NCI-H128 (cell line): ENCODE measurements at regions not wholly inside any gene's neighbourhood (a gene's known extent, or its start where the extent isn't known, plus 50 kb on each side); places are given as distances from the start of the nearest gene placed in this dataset.

Source experiments
- DNase-seq: peaks from one replicate; lab custom pipeline; 2025; ENCODE audit not compliant: unreplicated experiment; lab: John Stamatoyannopoulos, UW

DNA sequence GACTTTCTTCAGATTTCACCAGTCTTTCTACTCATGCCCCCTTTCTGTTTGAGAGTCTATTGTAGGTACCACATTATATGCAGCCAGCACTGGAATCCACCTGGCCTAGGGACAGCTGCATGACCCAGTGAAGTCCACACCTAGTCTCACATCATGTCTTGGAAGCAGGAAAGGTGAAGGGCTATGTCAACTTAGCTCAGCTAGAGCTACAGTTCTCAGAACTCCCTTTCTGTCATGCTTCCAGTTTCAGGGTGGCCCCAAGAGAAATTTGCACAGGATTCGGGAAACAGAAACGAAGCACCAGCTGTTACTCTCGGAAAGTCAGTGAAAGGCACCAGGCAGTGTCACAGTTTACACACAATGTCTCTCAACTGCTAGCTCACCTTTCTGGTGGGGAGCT is 51.6 kb upstream of the NLRP1 start:
- no peak for DNase-seq

DNA sequence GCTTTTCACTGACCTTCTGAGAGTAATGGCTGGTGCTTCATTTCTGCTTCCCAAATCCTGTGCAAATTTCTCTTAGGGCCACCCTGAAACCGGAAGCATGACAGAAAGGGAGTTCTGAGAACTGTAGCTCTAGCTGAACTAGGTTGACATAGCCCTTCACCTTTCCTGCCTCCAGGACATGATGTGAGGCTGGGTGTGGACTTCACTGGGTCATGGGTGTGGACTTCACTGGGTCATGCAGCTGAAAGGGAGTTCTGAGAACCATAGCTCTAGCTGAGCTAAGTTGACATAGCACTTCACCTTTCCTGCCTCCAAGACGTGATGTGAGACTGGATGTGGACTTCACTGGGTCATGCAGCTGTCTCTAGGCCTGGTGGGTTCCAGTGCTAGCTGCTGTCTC is 54.3 kb upstream of the NLRP1 start:
- no peak for DNase-seq

DNA sequence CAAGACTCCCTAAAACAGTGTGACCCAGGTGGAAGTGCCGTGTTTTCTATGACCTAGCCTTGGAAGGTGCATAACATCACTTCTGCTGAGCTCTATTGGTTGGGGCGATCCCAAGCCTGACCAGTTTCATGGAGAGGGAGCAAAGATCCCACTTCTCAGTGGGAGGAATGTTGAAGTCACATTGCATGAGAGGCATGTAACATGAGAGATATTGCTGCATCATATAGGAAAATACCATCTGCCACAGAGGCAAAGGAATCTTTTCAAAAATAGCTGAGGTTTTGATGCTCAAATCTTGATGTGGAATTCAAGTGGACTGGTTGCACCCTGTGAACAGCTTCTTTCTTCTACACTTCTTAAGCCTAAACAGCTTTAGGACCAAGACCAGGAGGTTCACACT is 56.4 kb upstream of the NLRP1 start:
- DNase-seq, result no peak

DNA sequence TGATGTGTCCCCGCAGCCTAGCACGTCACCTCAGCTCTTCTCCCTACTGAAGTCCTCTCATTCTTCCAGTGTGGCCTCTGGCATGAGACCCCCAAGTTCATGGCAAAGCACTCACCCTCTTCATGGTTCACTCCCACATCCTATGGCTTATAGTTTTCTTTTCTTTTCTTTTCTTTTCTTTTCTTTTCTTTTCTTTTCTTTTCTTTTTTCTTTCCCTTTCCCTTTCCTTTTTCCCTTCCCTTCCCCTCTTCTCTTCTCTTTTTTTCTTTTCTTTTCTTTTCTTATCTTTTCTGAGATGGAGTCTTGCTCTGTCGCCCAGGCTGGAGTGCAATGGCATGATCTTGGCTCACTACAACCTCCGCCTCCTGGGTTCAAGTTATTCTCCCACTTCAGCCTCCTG is 58.4 kb upstream of the NLRP1 start:
- no peak for DNase-seq

DNA sequence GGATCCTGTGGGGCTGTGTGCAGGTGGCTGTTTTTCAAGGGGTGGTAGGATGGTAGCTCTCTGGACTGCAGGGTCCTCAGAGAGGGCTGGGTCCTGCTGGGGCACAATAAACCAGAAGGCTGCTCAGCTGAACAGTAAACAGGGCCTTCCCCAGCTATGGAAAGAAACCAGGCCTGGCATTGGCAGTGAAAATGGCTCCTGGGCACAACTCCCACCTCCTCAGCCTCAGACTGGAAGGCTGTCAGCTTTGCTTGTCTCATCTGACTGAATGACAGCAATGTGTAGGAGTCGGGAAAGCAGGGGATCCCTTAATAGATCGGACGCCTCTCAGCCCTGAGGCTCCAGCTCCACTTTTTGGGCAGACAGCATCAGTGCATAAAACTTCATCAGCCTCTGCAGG is 59.8 kb upstream of the NLRP1 start:
- no peak for DNase-seq

DNA sequence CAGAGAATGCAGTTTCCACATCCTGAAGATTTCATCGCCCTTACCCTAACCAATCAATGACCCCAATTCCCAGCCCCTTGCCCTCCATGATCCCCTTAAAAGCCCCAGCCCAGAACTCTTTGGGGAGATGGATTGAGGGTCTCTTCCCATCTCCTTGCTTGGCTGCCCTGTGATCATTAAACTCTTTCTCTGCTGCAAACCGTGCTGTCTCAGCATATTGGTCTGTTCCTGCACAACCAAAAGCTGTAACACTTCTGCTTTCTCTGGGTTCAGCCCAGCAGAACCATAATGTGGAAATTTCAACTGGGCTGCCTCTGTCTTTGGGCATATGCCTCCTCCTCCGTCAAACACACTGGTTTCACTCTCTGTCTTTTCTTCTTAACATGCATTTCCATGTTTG is 67.0 kb upstream of the NLRP1 start:
- DNase-seq, result no peak

DNA sequence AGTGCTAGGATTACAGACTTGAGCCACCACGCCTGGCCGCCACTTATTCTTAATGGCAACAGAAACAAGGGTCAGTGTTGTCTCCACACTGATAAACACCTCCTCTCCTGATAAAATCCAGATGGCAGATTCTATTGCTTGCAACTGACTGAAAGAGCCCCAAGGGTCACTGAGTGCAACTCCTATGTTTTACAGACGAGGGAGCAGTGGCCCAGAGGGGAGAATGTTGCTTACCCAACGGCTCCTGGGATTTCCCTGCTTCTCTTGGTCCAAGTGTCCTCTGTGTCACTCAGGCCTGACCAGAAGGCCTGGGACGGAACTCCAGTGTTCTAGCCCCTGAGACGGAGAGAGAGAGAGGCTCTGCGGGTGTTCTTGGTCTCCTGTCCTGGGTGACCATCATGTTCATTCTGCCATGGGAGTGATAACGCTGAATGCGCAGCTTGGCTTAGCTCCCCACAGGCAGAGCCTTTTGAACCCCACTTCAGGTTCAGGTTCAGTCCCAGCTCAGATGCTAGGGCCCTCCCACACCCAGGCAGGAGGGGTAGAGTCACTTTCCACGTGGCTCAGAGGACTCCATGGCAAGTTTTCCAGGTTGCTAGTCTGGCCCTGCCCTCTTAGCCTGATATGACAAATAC is 77.3 kb upstream of the NLRP1 start:
- no peak for DNase-seq

DNA sequence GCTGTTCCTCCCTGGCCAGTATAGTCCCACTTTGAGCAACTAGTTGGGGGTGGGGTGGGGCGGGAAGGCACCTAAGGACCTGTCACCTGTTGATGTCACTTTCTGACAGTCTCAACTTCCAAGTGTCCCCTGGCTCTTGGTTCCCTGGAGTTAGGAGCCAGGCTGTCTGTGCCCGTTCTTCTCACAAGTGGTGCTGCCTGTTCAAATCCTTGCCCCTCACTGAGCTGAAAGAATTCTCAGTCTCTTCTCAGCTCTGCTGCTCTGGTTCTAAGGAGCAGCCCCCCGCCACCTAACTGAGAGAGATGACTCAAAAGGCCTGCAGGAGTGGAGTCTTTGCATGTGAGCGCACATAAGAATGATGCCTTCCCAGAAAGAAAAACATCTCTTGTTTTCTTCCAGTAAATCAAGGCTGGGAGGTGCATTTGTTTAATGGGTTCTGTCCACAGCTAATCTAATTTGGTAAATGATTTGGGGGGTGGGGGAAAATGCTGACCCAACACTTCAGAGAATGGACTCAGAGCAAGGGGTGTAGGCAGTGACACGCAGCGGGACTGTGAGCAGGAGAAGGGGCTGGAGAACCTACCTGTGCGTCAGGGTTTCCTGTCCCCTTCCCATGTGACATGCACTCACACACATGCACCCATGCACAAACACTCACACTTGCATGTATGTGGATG is 78.2 kb upstream of the NLRP1 start:
- DNase-seq, result no peak

DNA sequence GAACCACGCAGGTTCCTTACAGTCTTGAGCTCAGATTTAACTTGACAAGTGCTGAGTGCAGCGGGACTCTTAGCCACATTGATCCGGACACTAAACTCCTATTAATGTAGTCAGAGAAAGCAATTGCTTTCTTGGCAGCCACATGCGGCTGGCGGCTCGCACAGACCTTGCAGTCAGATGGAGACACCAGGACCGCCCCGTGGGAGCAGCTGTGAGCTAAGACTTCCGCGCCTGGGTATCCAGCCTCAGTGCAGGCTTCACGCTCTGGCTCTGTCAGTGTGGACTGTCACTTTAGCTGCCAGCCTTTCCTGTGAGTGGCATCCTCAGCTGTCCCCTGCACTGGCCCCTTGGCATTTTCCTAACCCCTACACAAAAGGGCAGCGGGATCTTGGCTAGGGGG is 80.9 kb upstream of the NLRP1 start:
- no peak for DNase-seq

DNA sequence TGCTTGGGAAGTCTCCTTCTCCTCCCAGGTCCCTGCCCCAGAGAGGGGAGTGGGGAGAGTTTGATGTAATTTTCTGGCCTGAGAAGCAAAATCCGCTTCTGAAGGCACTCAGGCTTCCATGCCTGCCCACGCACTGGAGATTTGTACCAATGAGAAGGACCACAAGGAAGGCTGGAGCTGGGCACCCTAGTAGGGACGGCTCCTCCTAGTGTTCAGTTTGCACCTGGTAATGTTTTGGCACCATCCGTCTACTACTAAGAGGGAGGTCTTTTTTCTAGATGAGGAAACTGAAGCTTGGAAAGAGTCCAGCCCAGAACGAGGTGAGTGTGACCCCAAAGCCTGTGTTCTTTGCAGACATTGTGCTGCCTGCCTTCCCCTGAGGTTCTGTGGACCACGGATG is 83.6 kb upstream of the NLRP1 start:
- no peak for DNase-seq

DNA sequence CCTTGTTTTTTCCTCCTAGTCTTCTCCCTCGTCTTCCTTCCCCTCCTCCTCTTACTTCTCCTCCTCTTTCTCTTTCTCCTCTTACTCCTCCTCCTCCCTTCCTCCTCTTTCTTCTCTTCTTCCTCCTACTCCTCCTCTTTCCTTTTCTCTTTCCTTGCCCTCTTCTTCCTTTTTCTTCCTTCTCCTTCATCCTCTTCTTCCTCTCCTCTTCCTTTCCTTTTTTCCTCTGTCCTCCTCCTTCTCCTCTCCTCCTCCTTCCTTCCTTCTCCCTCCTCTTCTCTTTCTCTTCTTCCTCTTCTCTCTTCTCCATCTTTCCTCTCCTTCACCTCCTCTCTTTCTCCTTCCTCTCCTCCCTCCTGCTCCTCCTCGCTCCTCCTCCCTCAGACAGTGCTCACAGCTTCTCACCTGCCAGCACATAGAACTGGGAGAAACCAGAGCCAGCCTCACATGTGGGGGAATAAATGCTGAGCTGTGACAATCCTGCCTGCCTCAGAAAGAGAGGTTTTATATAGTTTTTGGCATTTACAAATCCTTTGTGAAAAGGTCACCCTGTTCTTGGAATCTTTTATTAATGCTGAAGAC is 84.3 kb upstream of the NLRP1 start:
- no peak for DNase-seq

DNA sequence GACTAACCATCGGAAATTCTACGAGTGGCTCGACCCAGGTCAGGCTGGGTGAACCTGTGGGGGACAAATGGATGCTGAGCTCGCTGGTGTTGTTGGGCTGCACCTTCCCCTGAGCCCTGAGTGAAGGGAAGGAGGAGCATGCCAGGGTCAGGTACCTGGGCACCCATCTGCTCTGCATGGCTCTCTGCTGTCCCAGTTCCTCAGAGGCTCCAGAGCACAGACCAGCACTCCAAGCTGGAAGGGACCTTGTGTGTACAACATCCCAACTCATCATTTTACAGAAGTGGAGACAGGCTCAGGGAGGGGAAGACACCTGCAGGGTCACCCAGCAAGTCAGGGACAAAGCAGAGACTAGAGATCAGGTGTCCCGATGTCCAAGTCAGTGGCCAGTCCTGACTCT is 84.9 kb upstream of the NLRP1 start:
- DNase-seq, result no peak

DNA sequence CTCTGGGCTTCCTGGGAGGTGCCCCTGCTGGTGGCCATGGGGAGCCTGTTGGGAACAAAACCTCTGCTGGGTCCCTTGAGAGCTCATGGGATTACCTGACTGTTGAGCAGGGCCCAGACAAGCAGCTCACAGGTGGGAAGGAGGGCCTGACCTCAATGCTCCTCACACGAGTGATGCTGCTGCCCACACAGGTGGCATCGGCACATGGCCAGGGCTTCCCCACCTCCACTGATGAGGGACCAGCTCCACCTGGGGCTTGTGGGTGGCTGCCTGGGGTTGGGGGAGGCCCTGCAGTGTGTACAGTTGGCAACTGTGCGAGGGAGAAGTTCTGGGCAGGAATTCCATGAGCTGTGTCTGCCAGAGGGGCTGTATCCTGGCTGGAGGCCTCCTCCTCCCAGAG is 87.8 kb upstream of the NLRP1 start:
- no peak for DNase-seq

DNA sequence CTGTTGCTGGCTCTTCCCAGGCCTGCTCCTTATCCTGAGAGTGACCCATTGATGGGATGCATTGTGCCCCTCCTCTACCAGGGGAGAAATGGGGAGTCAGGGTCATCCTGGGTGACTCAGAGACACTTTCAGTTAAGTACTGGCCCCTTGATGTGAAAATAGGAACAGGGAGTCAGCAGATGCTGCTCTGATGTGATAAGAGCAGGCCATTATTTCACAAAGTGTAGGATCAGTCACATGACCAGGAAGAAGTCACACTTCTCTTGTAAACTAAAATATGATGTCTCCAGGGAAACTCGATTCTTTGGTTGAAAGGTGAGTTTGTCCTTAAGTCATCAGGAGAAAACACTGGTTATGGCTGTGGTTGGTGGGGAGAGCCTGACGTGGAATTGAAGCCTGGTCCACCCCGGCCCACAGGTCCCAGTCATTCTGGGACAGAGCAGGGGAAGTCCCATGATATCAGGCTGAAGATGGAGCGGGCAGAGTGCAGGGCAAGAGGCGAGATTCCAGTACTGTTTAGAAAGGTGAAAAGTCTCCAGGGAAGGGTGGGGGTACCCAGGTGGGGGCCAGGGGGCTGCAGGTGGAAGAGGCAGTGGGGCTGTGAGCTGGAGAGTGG is 88.6 kb upstream of the NLRP1 start:
- DNase-seq, result no peak

DNA sequence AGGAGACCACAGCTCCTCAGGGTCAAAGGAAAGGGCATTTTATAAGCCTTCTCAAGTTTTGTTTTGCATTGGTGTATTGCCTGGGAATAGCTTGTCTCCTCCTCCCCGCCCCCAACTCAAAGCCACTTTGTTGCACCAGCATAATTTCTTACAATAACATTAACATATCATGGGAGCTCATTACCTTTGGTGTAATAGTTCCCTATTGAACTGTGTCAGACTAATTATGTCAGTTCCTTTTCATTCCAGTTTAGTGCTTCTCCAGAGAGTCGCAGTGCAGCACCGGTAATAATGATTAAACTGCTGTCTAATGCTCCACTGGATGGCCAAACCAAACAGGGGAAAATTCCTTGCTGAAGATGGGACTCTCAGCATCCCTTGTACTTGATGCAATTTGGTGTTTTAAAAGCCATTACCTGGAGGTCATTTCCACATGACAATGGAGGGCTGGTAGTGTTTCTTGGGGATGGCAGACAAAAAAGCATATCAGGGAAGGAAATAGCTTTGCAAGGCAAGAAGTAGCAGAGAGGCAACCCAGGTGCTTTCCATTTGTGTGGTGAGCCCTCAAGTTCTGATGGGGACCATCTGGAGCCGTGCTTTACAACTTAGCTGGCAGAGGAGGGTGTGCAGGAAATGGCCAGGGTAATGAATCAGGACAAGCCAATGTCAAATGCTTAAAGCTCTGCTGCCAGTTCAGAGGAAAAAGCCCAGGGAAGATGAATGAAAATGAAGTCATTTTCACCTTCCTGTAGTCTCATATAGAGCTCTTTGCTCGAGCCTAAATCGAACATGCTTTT is 91.5 kb upstream of the NLRP1 start:
- no peak for DNase-seq

DNA sequence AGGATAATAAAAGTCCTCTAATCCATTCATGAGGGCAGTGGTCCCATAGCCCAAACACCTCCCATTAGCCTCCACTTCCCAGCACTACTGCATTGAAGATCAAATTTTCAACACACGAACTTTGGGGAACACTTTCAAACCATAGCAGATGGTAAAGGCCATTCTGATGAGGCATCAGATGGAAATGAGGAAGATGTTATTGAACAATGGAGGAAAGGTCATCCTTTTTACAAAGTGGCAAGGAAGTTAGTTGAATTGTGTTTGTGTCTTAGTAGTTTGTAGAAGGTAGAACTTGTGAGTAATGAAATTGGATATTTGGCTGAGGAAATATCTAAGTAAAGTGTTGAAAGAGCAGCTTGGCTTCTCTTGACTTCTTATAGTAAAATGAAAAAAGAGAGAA is 93.3 kb upstream of the NLRP1 start:
- no peak for DNase-seq

DNA sequence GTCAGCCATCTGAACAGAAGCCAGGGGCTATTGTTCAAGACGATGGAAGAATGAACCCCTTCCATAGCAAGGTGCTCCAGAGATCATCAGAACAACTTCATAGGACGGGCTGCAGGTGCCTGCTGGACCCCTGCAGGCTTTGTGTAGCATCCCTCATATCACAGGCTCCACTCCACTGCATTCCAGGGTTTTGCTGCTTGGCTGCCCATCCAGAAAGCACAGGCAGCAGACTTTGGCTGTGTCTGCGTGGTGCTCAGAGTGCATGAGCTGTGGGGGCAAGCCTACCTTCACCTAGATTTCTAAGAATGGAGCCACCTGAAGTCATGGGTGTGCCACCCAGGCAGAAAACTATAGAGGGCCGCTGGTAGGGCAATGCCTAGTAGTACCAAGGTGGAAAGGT is 93.9 kb upstream of the NLRP1 start:
- DNase-seq, result no peak

DNA sequence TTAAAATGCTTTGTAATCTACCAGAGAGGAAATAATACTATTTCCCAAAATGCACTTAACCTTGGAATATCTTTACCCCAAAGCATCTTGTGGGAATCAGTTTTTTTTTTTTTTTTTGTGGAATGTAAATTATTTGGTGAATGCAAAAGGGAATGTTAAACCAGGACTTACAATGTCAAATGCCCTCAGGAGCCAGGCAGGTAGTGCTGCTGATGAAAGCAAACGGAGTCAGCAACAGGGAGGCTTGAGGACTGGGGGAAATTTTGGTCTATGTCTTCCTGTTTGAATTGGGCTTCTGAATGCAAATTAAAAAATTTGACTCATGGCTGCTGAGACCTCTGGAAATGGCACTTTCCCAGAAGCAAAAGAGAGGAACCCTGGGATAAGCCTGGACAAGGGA is 96.5 kb upstream of the NLRP1 start:
- DNase-seq, result no peak

DNA sequence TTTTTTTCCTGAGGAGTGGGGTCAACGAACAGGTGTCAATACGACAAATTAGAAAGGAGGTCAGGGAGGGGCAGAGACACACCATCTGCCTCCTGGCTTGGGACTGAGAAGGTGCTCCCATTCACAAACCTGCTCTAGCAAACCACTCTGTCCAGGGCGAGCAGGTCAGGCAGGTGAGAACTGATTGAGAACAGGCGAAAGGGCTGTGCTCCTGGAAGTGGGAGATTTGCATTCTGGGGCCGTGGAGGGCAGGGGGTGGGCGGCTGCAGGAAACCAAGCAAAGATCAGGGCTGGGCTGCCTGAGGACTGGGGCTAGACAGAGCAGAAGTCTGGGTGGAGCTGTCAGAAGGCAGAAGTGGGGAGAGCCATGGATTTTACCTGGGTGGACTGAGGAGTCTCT is 98.9 kb upstream of the NLRP1 start:
- DNase-seq, result no peak

DNA sequence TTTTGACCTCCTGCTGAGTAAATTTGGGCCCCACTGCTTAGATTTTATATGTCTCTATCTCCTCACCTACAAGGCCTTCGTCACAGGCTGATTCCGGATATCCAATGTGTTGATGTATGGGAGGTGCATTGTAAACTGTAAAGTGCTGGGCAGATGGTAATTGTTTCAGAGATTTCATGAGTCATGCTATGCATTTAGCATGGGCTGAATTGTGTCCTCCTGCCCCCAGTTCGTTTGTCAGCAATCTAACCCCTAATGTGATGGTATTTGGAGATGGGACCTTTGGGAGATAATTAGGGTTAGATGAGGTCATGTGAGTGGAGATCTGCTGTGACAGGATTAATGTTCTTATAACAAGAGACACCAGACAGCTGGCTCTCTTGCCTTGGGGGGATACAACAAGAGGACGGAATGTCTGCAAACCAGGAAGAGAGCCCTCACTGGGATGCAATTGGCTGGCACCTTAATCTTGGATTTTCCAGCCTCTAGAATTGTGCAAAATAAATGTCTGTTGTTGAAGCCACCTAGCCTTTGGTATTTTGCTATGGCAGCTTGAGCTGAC is 101.8 kb upstream of the NLRP1 start:
- DNase-seq, result no peak

DNA sequence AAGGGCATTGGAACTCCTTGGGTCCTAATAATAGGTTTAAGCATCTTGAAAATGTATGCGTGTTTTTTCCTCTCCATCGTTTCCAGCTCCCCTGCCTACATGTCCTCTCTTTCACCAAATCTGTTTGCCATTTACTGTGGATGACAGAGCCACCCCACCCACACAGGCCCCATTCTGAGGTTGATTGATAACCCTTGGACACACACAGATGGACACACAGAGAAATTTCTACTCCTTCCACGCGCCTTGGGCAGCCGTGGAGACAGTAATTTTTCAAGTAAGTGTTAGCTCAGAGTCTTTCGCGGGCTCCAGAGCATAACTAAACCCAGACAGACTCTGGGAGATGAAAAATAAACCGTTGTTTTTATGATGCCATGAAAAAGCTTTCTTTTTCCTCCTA is 103.3 kb upstream of the NLRP1 start:
- DNase-seq, result no peak
